Right hindlimb (tissue), 1 donor: ENCODE measurements at regions not wholly inside any gene's neighbourhood (a gene's known extent, or its start where the extent isn't known, plus 50 kb on each side); places are given as distances from the start of the nearest gene placed in this dataset.

Experiments
- DNase-seq: peaks from one replicate; pipeline ENCODE4 v3.0.0-alpha.2; 2018

GRCh38 chr2:19807866-19808265, 93.9 kb downstream of the TTC32 start:
- DNase-seq = no peak

- no peak for DNase-seq
Observed at GRCh38 chr2:19807346-19807745, 94.4 kb downstream of the TTC32 start.

GRCh38 chr2:19806591-19806990, 95.2 kb downstream of the TTC32 start:
- DNase-seq = no peak

- DNase-seq = no peak
Observed at GRCh38 chr2:19806131-19806530, 95.7 kb downstream of the TTC32 start.

GRCh38 chr2:19805266-19805665, 96.5 kb downstream of the TTC32 start:
- DNase-seq = no peak

- no peak for DNase-seq
Observed at GRCh38 chr2:19804639-19805260, 97.0 kb downstream of the TTC32 start.

GRCh38 chr2:19802086-19802841, 99.5 kb downstream of the TTC32 start:
- DNase-seq = no peak

- DNase-seq = peak; percentile 84
Observed at GRCh38 chr2:19801367-19802080, 100.3 kb downstream of the TTC32 start.

- no peak for DNase-seq
Observed at GRCh38 chr2:19800796-19801195, 101.0 kb downstream of the TTC32 start.

GRCh38 chr2:19799881-19800780, 101.7 kb downstream of the TTC32 start:
- no peak for DNase-seq

- DNase-seq = no peak
Observed at GRCh38 chr2:19797871-19798270, 103.9 kb downstream of the TTC32 start.

GRCh38 chr2:19797243-19797810, 104.5 kb downstream of the TTC32 start:
- DNase-seq = no peak

GRCh38 chr2:19796035-19796695, 105.6 kb downstream of the TTC32 start:
- DNase-seq = no peak

- no peak for DNase-seq
Observed at GRCh38 chr2:19793132-19793750, 108.5 kb downstream of the TTC32 start.

GRCh38 chr2:19790291-19790690, 111.5 kb downstream of the TTC32 start:
- no peak for DNase-seq

GRCh38 chr2:19787134-19787533, 114.6 kb downstream of the TTC32 start:
- no peak for DNase-seq

GRCh38 chr2:19786408-19787058, 115.2 kb downstream of the TTC32 start:
- DNase-seq = no peak

- no peak for DNase-seq
Observed at GRCh38 chr2:19785867-19786266, 115.9 kb downstream of the TTC32 start.

- no peak for DNase-seq
Observed at GRCh38 chr2:19785447-19785846, 116.3 kb downstream of the TTC32 start.

- no peak for DNase-seq
Observed at GRCh38 chr2:19784456-19784855, 117.3 kb downstream of the TTC32 start.

- DNase-seq = no peak
Observed at GRCh38 chr2:19783935-19784334, 117.8 kb downstream of the TTC32 start.
